ENCODE measurements at regions not wholly inside any gene's neighbourhood (a gene's known extent, or its start where the extent isn't known, plus 50 kb on each side); places are given as distances from the start of the nearest gene placed in this dataset.

DNA sequence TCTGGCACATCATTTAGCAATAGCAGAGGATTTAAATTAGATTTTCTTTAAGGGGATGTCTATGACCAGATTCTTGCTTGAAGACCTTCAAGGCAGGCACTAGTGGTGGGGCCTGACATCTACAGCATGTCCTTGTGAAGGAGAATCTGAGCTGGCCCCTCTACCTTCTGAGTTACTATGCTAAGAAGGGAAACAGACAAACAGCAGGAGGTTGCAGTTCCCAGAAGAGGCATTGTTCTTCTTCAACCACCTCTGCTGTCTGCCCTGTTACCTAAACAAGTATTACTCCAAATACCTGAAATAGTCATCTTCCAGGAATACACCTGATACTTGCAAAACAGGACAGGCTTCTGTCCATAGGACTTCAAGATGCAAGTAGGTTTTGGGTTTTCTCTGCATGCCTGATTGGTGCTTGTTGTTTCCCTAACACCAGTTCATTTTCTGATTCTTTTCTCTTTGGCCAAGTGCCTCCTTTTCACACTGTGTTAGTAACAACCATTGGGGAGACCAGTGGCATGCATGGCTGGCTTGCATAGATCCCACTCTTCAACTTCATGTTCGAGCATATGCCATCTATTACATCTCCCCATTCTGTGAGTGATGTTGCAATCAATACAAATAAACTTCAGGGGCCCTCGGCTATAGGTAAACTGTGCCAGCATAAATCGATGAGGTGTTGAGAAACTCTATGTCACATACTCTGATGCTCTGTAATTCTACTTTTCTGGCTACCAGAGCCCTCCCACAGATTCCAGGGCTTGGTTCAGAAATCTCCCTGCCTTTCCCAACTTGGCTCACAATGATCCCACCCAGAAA is 93.0 kb upstream of the DUSP10 start:
- no peak for DNase-seq (ENCODE audit: extremely low read depth in 1 of 2, low read depth in 1 of 2)

DNA sequence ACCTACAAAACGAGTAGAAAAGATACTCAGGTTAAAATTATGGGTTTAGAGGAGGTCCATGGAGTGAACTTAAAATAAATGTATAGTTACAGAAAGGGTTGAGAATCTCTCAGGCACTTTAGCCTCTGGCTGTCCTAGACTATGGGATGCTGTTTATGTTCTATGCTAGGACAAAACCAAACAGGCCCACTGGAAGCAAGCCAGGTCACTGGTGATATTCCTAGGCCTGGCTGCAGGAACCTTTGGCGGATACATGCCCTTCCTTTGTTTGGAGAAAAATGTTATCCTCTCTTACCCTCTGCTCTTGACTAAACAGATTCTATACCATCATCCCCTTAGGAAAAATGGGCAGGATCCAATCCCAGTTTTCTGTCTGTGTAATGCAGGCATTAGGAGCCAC is 90.7 kb upstream of the DUSP10 start:
- DNase-seq (ENCODE audit: extremely low read depth in 1 of 2, low read depth in 1 of 2) = no peak

DNA sequence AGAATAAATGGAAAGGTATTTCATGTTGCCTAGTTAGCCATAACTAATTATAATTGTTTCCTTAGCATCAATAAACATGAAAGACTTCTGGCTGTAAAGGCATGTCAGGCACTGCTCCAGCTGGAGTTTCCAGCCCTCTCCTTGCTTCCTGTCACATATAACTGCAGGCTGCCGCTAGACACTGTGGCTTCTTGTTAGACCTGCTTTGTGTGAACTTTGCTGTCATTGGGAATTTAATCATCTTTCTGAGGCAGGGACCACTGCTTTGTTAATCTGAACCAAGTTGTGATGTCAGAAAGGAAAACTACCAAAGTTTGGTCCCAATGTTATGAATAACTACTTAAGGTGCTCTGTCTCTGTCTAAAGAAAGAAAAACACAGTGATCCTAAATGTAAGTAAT is 90.3 kb upstream of the DUSP10 start:
- DNase-seq (ENCODE audit: extremely low read depth in 1 of 2, low read depth in 1 of 2) = no peak

DNA sequence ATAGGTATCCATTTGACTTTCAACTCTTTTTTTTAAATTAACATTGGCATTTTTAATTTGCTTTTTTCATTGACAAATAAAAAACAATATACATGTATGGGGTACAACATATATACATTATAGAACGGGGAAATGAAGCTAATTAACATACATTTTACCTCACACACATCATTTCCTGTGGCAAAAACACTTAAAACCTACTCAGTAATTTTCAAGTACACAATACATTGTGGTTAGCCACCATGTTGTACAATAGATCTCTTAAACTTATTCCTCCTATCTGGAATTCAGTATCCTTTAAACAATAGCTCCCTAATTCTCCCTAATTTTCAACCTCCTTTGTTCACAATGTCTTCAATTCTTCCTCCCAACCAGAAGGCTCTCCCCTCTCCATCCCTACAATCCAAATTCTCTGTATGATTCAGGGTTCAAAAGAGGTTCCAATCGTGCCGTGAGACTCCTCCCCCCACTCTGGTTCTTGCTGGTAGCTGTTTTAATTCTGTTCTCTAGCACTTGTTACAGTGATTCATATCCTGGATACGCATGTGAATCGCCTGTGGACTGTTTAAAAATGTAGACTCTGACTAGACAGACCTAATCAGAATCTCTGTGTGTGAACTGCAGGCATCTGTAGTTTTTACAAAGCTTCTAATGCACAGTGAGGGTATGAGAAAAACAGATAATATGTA is 87.6 kb upstream of the DUSP10 start:
- DNase-seq (ENCODE audit: extremely low read depth in 1 of 2, low read depth in 1 of 2) = peak in 1 of 2 donors; percentile 62

DNA sequence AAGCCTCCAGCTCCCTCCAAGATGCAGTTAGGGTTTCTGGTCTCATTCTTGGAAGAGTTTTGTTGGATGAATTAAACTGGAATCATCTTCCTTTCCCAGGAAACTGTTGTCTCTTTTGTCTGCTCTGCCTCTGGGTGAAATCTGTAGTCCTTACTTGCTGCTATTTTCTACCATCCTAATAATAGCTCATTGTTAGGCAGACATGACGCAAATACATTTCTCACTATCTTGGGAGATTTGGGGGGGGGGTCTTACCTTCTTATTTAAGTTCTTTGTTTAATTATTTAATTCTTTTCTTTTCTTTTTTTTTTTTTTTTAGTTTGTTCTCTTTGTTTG is 85.4 kb upstream of the DUSP10 start:
- no peak for DNase-seq (ENCODE audit: extremely low read depth in 1 of 2, low read depth in 1 of 2)

DNA sequence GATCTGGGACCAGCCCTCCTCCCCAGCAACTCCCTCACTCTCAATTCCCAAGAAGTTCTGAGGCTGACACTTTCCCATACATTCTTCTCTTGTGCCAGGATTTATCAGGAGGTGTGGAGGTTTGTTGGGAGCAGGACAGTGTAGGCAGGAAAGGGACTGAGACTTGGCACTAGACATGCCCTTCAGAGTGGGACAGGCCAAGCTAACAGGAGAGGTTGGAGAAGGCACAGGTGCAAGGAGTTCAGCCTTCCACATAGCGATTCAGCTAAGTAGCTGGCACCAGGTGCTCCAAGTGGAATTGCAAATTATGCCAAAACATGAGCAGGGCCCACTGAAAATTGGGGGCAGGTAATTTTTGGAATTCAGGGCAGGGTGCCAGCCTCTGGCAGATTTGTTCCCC is 83.0 kb upstream of the DUSP10 start:
- DNase-seq (ENCODE audit: extremely low read depth in 1 of 2, low read depth in 1 of 2) = no peak

DNA sequence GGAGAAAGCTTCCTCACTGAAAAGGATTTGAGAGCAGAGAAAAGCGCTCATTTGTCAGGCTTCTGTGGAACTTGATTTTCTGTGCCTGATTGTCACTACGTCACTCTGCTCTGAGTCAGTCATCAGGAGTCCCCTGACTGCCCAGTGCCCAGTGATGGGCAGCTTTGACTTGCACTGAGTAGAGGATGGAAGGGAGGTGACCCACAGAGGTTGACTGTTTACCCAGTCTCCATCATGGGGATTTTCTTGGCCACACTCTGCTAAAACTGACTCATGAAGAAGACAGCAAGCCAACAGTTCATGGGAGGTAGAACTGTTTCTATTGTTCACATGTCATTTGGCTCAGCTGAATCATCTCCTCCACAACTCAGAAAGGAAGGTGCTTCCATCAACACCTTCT is 82.1 kb upstream of the DUSP10 start:
- no peak for DNase-seq (ENCODE audit: extremely low read depth in 1 of 2, low read depth in 1 of 2)

DNA sequence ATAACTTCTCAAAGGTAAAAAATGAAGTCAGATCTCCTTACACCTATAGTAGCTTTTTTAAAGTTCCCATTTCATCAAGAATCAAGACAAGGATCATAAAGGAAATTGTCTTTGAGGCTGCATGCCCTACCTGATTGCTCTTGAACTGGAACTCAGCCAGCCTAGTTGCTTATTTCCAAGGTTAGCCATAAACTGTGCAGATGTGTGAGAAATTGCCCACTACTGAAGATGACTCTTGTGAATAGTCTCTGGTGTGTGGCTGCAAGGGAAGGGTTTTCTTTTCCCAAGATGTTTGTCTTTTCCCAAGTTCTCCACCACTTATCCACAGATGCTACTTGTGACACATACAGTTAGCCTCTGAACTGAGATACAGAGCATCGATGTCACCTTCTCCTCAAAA is 81.7 kb upstream of the DUSP10 start:
- no peak for DNase-seq (ENCODE audit: extremely low read depth in 1 of 2, low read depth in 1 of 2)

DNA sequence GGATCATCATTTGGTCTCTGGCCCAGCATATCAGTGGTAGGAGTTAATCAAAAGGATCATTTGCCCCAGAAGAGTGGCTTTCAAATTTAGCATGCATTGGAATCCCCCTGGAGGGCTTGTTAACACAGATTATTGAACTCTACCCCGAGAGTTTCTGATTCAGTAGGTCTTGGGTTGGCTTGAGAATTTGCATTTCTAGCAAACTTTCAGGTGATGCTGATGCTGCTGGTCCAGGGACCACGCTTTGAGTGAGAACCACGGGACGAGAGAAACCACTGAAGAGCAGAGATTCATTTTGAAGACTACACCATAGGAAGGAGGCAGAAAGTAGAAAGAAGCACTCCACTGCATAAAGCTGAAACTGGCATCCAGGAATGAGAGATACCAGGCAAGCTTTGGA is 81.3 kb upstream of the DUSP10 start:
- no peak for DNase-seq (ENCODE audit: extremely low read depth in 1 of 2, low read depth in 1 of 2)

DNA sequence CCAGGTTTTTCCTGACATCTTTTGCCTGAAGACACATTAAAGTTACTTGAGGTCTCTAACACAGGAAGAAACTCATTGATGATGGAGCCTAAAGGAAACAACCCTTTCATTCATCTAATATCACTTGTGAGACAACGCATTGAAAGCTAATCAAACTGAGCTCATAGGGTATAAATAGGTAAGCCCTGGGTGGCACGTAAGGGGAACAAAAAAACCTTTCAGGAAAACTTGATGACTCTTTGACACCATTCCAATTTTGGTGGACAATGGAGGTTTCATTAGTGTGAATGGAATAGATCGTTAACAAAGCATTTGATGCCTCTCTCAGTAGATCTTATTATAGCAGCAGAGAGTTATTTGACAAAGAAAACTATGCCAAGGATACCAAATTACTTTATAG is 80.7 kb upstream of the DUSP10 start:
- no peak for DNase-seq (ENCODE audit: extremely low read depth in 1 of 2, low read depth in 1 of 2)

DNA sequence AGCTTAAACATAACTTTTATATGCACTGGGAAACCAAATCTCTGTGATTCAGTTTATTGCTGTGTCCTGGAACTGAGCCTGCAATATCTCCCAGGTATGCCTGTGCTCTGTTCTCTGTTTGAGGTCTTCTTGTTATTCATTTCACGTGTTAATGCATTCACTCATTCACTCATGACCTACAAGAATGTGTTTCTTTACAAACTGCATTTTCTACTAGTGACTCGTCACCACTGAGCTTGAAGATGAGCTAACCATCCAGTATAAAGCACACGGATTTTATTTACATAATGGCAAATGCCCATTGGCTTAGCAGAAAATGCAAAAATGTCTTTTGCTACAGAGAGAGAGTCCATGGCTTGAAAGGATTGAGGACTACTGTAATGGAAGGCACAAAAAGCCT is 75.0 kb upstream of the DUSP10 start:
- no peak for DNase-seq (ENCODE audit: extremely low read depth in 1 of 2, low read depth in 1 of 2)

DNA sequence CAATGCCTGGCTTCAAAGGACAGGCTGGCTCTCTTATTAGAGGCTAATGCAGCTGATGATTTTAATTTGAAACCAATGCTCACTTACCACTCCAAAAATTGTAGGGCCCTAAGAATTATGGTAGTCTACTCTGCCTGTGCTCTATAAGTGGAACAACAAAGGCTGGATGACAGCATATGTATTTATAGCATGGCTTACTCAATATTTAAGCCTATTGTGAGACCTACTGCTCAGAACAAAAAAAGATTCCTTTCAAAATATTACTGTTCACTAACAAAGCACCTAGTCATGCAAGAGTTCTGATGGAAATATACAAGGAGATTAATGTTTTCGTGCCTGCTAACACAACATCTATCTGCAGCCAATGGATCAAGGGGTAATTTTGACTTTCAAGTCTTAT is 73.8 kb upstream of the DUSP10 start:
- no peak for DNase-seq (ENCODE audit: extremely low read depth in 1 of 2, low read depth in 1 of 2)

DNA sequence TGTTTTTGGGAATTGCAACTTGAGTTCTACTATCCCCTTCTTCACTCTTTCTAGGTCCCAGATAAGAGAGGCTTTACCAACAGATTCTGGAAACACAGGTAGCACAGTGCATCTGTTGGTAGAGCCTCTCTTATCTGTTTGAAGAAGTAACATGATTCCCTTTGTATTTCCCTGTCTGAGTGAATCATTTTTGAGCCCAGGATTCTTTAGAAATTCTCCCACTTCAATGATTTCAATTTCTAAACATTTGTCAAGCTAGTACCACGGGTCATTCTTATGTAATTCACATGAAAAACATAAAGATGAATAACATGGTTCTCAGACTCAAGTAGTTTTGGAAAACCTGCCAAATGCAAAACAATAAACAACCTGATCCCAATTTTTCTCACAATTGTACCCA is 72.0 kb upstream of the DUSP10 start:
- DNase-seq (ENCODE audit: extremely low read depth in 1 of 2, low read depth in 1 of 2) = no peak

DNA sequence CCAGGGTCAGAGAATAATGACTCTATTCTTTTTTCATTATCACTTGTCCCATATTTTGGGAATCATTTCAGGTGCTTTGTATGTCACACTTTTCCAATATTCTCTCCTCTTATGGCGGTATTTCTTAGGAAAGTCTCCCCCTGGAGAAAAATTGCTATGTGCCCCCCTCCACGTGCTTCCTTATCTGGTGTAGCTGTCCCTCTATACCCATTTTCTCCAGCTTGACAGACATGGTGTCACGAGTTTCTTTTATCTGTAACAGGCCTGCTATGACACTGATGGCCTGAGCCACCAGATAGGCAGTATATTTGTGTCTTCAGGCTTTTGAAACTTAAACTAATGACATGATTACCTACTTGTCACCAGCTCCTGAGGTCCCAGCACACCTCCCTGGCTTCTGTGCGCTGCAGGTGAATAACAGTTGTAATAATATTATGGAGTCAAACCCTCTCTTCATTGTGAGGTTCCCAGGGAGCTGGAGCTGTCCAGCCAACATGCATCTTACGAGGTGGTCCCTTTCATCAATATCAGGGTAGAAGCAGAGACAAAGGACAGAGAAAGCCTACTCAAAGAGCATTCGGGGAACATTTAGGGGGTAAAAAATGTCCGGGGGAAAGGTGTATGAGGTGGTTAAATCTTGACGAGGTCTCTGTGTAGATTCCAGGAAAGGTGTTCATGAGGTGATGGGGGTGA is 71.2 kb upstream of the DUSP10 start:
- DNase-seq (ENCODE audit: extremely low read depth in 1 of 2, low read depth in 1 of 2) = no peak

DNA sequence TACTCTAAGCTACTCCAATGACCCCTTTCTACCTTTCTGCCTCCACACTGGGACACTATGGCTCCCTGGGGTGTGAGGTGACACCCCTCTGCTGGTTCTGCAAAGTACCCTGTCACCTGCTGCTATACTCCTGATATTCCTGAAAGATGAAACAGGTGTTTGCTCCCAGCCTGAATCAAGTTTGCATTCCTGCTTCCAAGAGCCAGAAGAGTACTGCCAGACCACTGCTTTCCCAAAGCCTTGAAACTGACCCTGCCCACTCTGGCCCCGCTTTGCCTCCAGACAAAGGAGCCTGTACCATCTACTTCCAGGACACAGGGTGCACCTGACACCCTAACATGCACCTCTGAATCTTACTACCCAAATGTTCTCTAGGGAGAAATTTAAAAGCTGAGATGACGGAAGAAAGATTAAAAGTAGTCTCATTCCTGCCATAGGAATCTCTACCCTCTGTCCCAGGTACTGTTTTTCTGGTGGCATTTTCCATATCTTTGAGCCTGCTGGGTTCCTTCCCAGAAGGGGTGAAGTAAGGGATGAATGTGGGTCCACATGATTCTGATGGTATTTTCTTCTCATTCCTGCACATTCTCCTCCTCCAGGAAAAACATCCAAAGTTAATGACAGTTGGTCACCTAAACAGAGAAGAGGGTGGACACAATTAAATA is 70.3 kb upstream of the DUSP10 start:
- DNase-seq (ENCODE audit: extremely low read depth in 1 of 2, low read depth in 1 of 2) = no peak

DNA sequence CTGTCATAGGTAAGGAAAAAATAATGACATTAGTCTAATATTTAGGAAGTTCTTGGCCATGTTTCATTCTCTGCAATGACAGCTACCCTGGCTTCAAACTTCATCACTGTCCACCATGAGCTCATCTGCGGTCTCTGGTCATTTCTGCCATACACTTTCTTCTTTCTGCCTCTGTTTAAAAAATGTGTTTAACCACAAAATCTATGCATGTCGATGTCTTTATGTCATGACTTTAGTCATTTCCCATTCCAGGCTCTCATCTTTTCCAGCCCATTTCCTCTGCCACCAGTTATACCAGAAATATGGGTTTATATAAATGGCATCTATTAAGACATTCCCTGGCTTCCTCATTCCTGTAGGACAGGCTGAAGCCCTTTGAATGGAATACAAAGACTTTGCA is 68.5 kb upstream of the DUSP10 start:
- DNase-seq (ENCODE audit: extremely low read depth in 1 of 2, low read depth in 1 of 2) = no peak

DNA sequence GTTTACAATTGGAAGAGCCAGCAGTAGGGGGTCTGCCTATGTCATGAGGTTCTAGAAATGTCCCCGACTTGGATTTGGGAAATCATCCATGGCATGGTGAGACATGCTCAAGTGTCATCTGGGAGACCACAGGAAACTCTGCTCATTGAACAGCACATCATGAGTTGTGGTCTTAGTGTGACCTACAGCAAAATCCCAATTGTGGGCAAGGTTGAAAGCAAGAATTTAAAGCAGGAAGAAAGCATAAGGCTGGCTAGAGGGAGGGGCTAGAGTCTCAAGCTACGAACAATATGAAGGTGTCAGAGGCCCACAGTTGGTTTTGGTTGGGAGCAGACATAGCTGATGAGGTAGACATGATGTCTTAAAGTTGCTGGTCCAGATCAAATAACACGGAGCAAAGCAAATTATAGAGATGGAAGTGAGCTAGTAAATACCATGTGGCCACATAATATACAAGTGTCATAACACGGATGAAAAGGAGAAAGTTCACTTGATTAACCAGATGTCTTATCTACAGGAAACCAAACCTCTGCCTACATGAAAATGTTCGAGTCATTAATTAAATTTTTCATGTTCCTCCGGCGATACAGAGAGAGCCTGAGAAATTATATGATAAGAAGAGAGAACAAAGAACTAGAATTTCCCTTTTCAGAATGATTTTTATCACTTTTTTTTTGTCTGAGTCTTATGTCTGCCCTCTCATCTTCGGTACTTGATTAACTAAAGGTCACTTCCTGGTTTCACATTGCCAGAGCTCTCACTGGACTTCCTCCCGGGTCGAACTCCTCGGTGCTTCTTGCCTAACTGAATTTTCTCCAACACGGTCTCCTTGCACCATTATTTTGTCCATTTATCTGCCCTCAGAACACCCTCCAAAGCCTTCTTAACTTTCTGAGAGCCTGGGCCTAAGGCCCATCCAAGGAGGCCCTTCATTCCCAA is 67.5 kb upstream of the DUSP10 start:
- no peak for DNase-seq (ENCODE audit: extremely low read depth in 1 of 2, low read depth in 1 of 2)

DNA sequence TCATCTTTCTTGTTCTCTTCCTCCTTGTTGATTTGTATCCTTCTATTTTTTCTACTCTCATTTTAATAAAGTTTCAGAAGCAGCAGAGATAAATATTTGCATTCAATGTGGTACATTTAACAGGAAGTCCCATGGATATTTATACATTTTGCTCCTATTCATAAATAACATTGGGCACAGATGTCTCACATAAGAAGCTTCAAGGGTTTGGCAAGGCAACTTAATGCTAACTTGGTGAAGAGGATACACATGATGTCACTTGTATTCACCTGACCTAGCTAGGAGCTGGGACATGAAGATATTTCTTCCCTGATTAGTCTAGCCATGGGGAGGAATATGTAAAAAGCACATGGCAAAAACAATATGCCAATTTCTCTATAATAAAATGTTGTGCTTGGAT is 65.1 kb upstream of the DUSP10 start:
- no peak for DNase-seq (ENCODE audit: extremely low read depth in 1 of 2, low read depth in 1 of 2)

DNA sequence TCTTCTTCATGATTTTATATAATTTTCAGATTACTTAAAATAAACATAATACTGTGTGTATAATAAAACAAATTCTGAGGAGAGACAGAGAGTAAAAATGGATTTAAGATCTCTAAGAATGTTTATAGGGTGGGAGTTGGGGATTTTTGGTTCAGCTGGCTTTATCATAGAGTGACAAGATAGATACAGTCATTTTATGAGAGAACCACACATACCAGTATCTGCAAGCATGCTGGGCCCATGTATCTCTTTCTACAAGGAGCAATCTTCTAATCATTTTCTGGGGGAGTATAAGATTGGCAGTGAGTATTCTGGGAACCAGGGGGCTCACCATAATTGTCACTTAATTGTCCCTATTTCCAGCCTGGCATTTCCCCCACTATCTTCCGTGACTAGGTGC is 64.3 kb upstream of the DUSP10 start:
- no peak for DNase-seq (ENCODE audit: extremely low read depth in 1 of 2, low read depth in 1 of 2)

DNA sequence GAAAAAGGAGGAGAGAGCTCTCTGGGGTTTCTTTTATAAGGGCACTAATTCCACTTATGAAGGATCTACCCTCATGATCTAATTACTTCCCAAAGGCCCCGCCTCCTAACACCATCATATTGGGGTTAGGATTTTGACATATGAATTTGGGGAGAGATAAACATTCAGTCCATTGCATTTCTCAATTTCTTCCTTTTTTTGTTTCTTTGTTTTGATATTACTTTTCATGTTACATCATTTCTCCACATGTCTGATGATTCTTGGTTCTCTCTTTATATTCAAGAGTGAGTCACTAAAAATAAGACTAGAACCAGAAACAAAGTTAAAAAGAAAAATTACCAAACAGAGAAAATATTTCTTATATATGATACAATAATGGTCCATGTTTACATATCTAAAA is 63.2 kb upstream of the DUSP10 start:
- DNase-seq (ENCODE audit: extremely low read depth in 1 of 2, low read depth in 1 of 2) = no peak

DNA sequence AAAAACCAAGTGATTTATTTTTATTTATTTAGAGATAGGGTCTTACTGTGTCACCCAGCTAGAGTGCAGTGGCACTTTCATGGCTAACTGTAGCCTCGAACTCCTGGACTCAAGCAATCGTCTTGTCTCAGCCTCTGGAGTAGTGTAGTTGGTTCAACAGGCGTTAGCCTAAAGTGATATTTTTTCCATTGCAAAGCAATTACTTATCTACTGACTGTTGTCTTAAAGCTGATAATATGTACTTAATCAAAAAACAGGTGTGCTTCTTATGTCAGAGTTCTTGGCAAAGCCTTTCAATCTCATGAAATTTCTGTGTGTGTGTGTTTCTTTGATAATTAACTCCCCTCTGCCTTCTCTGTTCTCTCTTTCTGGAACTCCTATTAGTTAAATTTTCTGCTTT is 62.4 kb upstream of the DUSP10 start:
- DNase-seq (ENCODE audit: extremely low read depth in 1 of 2, low read depth in 1 of 2) = no peak
